HEK293 (cell line): ENCODE measurements at regions not wholly inside any gene's neighbourhood (a gene's known extent, or its start where the extent isn't known, plus 50 kb on each side); places are given as distances from the start of the nearest gene placed in this dataset.

Source experiments
- GLI4 ChIP-seq: fragments of 450-650 bp; formaldehyde crosslinking; IDR thresholded peaks from 2 replicates; pipeline ENCODE4 v1.5.1; 2016; ENCODE audit warnings: missing biosample characterization, missing genetic modification characterization
- ZNF23 ChIP-seq: fragments of 450-650 bp; formaldehyde crosslinking; IDR thresholded peaks from 2 replicates; pipeline ENCODE4 v1.5.1; 2016; ENCODE audit warnings: missing biosample characterization, missing genetic modification characterization, borderline replicate concordance

GRCh38 chr6:8246403-8246802 lies 144.1 kb upstream of the EEF1E1 start:
- TF ChIP-seq ZNF23 (tag by site-specific recombination) (no peak), GLI4 (tag by site-specific recombination) (no peak)
